ENCODE measurements at regions not wholly inside any gene's neighbourhood (a gene's known extent, or its start where the extent isn't known, plus 50 kb on each side); places are given as distances from the start of the nearest gene placed in this dataset.

DNA sequence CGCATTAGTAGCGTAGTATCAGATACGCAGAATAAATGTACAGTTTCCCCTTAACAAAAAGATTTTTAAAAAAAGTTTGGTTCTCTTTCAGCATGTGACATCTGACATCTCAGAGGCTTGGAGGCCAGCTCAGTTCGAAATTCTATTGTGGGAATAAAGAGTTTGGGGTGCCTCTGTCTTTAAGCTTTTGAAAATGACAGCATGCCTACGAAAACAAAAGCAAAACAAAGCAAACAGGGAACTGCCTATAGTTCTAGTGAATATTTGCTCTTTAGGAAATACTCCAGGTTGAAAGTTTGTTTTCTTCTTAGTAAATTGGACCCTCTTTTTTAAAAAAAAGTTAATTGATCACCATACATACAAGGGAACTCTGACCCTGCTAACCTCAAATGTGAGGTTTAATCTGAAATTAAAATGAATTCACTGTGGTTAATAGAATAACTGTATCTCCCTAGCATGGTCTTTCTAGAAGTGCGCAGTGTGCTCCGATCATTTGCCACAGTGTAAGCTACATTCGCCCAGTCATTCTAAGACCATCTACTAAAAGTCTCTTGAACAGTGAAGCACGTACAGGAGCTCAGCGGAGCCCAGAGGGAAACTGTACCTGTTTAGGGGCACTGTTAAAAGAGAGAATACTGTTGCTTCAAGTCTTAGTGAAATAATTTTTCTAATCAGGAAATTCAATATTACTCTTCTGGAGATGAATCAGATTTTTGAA is 347.0 kb upstream of the CDH2 start:
- DNase-seq (ENCODE audit: low read depth, low spot score) (no peak), FAIRE-seq (no peak)
- dilution Hi-C loops (cut with MboI; ENCODE audit: extremely low pct_ligation_motif_present, low sequenced_read_pairs): no loop called here
- H3K4me1 ChIP-seq (ENCODE audit: control insufficient read depth, extremely low read depth, insufficient read depth, low read length): no peaks in the 10 kb centered on the region
- no peaks in the 10 kb centered on the region for H4K20me1 ChIP-seq (ENCODE audit: control insufficient read depth, extremely low read depth, insufficient read depth, low read length)
- H3K9ac ChIP-seq (ENCODE audit: control insufficient read depth, extremely low read depth, insufficient read depth, low read length): no peak overlapping the region
- H3K4me3 ChIP-seq (ENCODE audit: control insufficient read depth in 2 of 3, extremely low read depth in 1 of 3, insufficient read depth in 2 of 3, low read depth in 1 of 3, low read length in 3 of 3): no peak overlapping the region
- H3K27me3 ChIP-seq (ENCODE audit: control insufficient read depth, extremely low read depth, insufficient read depth, low read length): no peaks in the 10 kb centered on the region
- H3K9me3 ChIP-seq (ENCODE audit: control insufficient read depth, low read depth, low read length): no peaks in the 10 kb centered on the region
- H3K4me2 ChIP-seq (ENCODE audit: control insufficient read depth, extremely low read depth, insufficient read depth, low read depth, low read length): no peak overlapping the region
- no peak overlapping the region for H2AFZ ChIP-seq (ENCODE audit: control insufficient read depth, low read length)
- no peak overlapping the region for H3K27ac ChIP-seq (ENCODE audit: control insufficient read depth, insufficient read depth, low read length)
- H3K9me1 ChIP-seq (ENCODE audit: control insufficient read depth, extremely low read depth, insufficient read depth, low read length): no peaks in the 10 kb centered on the region
- H3K36me3 ChIP-seq (ENCODE audit: control insufficient read depth in 2 of 2, extremely low read depth in 1 of 2, insufficient read depth in 2 of 2, low read length in 2 of 2): no peaks in the 10 kb centered on the region
- no peak for TF ChIP-seq EZH2 (IDR thresholded peaks at IDR 0.05; ENCODE audit: low read length)
- no peak for TF ChIP-seq CTCF (optimal IDR thresholded peaks at IDR 0.05 in 1 of 3, IDR thresholded peaks at IDR 0.05 in 1 of 3, conservative IDR thresholded peaks at IDR 0.05 in 1 of 3; ENCODE audit: extremely low read depth in 1 of 3, insufficient read depth in 2 of 3, low read length in 3 of 3)
- H3K79me2 ChIP-seq (ENCODE audit: control insufficient read depth, insufficient read depth, low read length): no peaks in the 10 kb centered on the region

GRCh38 chr18:28522236-28522635 is 345.3 kb upstream of the CDH2 start:
- no peak for TF ChIP-seq CTCF (optimal IDR thresholded peaks at IDR 0.05 in 1 of 3, IDR thresholded peaks at IDR 0.05 in 1 of 3, conservative IDR thresholded peaks at IDR 0.05 in 1 of 3; ENCODE audit: extremely low read depth in 1 of 3, insufficient read depth in 2 of 3, low read length in 3 of 3)
- TF ChIP-seq EZH2 (IDR thresholded peaks at IDR 0.05; ENCODE audit: low read length): no peak
- Histone ChIP-seq H3K9me1 (ENCODE audit: control insufficient read depth, extremely low read depth, insufficient read depth, low read length) (no peaks in the 10 kb centered on the region), H4K20me1 (ENCODE audit: control insufficient read depth, extremely low read depth, insufficient read depth, low read length) (no peaks in the 10 kb centered on the region), H3K9me3 (ENCODE audit: control insufficient read depth, low read depth, low read length) (no peaks in the 10 kb centered on the region), H3K4me3 (ENCODE audit: control insufficient read depth in 2 of 3, extremely low read depth in 1 of 3, insufficient read depth in 2 of 3, low read depth in 1 of 3, low read length in 3 of 3) (no peak overlapping the region), H3K4me2 (ENCODE audit: control insufficient read depth, extremely low read depth, insufficient read depth, low read depth, low read length) (no peak overlapping the region), H3K27ac (ENCODE audit: control insufficient read depth, insufficient read depth, low read length) (no peak overlapping the region), H3K79me2 (ENCODE audit: control insufficient read depth, insufficient read depth, low read length) (no peaks in the 10 kb centered on the region), H3K9ac (ENCODE audit: control insufficient read depth, extremely low read depth, insufficient read depth, low read length) (no peak overlapping the region), H3K36me3 (ENCODE audit: control insufficient read depth in 2 of 2, extremely low read depth in 1 of 2, insufficient read depth in 2 of 2, low read length in 2 of 2) (no peaks in the 10 kb centered on the region), H3K27me3 (ENCODE audit: control insufficient read depth, extremely low read depth, insufficient read depth, low read length) (no peaks in the 10 kb centered on the region), H3K4me1 (ENCODE audit: control insufficient read depth, extremely low read depth, insufficient read depth, low read length) (no peaks in the 10 kb centered on the region), H2AFZ (ENCODE audit: control insufficient read depth, low read length) (no peak overlapping the region)
- DNase-seq (ENCODE audit: low read depth, low spot score): no peak
- FAIRE-seq: no peak
- dilution Hi-C loops (cut with MboI; ENCODE audit: extremely low pct_ligation_motif_present, low sequenced_read_pairs): no loop called here

Data from keratinocyte (primary cell).